ENCODE measurements at regions not wholly inside any gene's neighbourhood (a gene's known extent, or its start where the extent isn't known, plus 50 kb on each side); places are given as distances from the start of the nearest gene placed in this dataset.

DNA sequence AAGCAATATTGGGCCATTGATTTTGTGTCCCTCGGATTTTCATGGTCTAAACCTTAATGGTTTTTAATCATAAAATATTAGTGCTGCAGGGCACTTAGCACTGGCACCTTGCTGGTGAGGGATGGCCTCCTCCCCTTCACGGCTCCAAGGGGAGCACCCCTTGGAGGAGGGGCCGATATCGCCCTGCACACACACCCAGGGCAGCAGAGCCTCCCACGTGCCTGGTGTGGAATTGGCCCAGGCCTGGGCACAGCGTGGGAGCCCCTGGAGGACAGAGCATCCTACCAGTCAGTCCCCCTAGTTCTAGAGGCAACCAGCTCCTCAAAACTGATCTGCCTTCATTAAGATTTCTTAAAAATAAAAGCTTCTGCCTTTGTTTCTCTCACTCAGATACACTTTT is 90.7 kb upstream of the CSF3R start:
- DNase-seq (ENCODE audit: low read depth) = no peak
- in situ Hi-C loops (cut with HindIII; ENCODE audit: low pct_unique_long_range_greater_than_20kb, low sequenced_read_pairs) = no loop called here

- DNase-seq (ENCODE audit: low read depth) = no peak
- in situ Hi-C loops (cut with HindIII; ENCODE audit: low pct_unique_long_range_greater_than_20kb, low sequenced_read_pairs) = no loop called here
Measured at GRCh38 chr1:36572906-36573305, 90.2 kb upstream of the CSF3R start.

DNA sequence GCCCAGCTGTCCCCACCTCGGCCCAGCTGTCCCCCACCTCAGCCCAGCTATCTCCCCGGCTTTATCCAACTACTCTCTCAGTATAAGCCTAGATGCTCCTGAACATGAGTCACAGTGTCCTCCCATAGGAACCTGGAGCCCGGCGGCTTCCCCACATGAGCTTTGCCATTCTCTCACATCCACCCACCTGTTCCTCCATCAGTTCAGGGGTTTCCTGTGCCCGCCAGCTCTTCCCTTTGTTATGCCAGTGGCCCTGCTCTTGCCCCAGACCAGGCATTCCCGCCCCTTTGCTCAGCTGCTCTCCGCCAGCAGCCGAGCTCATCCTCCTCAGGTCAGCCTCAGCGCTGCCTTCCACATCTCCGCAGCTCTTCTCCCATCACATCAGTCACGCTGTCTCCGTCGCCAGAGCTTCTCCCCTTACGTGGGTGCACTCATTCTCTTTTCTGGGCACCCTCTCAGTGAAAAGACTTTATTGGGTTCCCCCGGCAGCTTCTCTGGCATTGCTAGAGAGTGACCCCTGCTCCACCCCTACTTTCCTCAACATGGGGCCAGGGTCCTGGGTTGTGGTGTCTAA is 89.5 kb upstream of the CSF3R start:
- no peak for DNase-seq (ENCODE audit: low read depth)
- in situ Hi-C loops (cut with HindIII; ENCODE audit: low pct_unique_long_range_greater_than_20kb, low sequenced_read_pairs) = no loop called here

- in situ Hi-C loops (cut with HindIII; ENCODE audit: low pct_unique_long_range_greater_than_20kb, low sequenced_read_pairs) = no loop called here
- DNase-seq (ENCODE audit: low read depth) = no peak
Measured at GRCh38 chr1:36571106-36571505, 88.4 kb upstream of the CSF3R start.

DNA sequence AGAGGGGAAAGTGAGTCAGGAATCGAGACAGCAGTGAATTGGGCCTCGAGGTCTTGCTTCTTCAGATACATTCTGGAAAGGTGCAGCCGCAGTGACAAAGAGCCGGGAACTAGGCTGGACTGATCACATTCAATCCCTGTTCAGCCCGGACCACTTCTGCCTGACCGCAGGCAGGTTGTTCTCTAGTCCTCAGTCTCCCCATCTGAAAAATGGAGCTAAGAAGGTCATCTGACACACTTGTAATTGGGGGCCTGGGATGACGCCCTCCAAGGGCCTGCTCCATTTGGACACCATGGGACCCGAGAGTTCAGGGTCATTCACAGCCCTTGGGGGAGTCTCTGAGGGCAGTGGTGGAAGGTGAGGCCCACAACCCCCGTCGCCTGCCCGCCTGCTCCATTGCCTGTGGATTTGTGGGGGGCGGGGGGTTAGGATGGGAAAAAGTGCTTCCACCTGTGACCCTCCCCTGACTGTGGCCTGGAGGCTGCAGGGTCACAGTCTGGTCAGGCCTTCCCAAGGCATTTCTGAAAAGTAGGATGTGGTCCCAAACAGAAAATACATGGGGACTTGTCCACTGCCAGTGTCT is 87.9 kb upstream of the CSF3R start:
- no peak for DNase-seq (ENCODE audit: low read depth)
- in situ Hi-C loops (cut with HindIII; ENCODE audit: low pct_unique_long_range_greater_than_20kb, low sequenced_read_pairs) = no loop called here

DNA sequence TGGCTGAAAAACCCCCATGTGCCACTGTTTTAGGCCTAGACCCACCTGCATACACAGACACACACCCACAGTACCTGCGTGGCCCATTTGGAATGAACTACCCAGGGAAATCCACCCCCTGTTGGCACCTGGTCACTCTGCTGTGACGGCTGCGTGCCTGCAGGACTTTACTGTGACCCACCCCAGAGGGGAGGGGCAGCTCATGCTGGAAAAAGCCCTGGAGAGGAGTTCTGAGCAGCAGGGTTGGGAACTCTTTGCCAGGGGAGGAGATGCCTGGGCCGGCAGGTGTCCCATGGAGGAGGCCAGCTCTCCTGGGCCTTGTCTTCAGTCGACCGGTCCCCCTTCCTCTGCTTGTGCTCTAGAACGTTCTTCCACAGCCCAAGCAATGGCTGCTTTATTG is 87.3 kb upstream of the CSF3R start:
- no peak for DNase-seq (ENCODE audit: low read depth)
- in situ Hi-C loops (cut with HindIII; ENCODE audit: low pct_unique_long_range_greater_than_20kb, low sequenced_read_pairs) = no loop called here

DNA sequence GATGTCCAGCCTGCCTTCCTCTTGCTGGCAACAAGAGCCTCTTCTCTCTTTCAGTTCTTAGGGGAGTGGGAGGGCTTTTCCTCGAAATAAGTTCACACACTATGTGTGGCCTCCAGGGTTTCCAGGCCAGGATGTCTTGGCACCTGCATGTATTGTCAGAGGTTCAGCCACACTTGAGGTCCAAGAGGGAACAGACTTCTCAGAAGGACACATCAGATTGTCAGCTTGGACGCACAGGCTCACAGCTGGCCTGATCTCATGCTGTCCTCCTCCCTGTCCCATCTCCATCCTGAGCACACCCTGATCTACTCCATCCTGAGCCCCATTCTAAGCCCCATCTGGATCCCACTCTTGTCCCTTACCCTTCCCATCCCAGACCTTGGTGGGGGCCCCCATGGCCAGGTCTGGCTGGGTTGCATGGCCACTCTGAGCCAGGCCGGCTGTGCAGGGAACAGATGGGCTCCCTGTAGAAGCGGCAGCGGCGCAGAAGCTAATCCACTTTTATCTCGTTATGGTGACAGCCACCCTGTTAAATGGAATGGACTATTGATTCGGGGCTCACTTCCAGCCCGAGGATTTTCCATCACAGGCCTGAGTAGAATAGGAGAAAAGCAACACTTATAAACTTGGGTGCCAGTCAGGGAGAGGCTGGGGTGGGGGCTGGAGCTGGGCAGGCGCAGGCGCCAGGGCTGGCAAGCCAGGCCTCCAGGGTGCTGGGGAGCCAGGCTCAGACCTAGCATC is 85.1 kb upstream of the CSF3R start:
- DNase-seq (ENCODE audit: low read depth) = no peak
- in situ Hi-C loops (cut with HindIII; ENCODE audit: low pct_unique_long_range_greater_than_20kb, low sequenced_read_pairs) = no loop called here

- in situ Hi-C loops (cut with HindIII; ENCODE audit: low pct_unique_long_range_greater_than_20kb, low sequenced_read_pairs) = no loop called here
- no peak for DNase-seq (ENCODE audit: low read depth)
Measured at GRCh38 chr1:36565576-36566501, 83.1 kb upstream of the CSF3R start.

DNA sequence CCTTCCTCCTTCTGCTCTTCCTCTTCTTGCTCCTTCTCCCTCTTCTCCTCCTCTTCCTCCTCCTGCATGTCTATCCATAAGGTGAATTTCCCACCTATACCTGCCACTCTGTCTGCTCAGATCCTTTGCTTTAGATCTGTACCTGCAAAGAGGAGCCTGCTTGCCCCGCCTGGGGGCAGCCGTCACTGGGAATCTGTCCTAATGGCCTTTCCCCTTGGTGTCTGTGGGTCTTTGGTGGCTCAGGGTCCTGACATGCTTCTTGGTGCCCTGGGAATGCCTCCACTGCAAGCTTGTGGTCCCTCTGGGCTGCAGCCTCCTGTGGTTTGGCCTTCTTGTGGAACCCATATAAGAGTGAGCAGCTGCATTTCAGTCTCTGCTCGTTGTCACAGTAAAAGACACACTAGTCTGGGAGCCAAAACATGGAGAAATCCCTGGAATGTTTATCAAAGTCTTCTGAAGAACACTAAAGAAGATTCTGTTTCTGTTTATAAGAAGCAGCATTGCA is 79.5 kb upstream of the CSF3R start:
- DNase-seq (ENCODE audit: low read depth) = no peak
- in situ Hi-C loops (cut with HindIII; ENCODE audit: low pct_unique_long_range_greater_than_20kb, low sequenced_read_pairs) = no loop called here

DNA sequence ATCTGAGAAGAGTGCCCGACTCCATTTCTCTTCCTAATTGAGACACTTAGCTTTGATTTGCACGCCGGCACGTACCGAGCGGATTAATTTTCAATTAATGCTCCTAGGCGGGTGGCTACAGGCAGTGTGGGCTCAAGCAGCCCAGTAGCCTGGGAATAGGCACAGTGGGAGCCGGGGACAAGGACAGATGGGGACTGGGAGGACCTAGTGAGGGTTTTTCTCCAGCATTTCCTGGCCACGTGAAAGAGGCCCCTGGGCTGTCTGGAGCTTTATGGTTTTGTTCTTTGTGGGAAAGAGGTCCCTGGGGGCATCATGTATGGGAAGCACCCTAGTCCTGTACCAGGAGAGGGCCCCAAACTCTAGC is 78.6 kb upstream of the CSF3R start:
- in situ Hi-C loops (cut with HindIII; ENCODE audit: low pct_unique_long_range_greater_than_20kb, low sequenced_read_pairs) = no loop called here
- no peak for DNase-seq (ENCODE audit: low read depth)

DNA sequence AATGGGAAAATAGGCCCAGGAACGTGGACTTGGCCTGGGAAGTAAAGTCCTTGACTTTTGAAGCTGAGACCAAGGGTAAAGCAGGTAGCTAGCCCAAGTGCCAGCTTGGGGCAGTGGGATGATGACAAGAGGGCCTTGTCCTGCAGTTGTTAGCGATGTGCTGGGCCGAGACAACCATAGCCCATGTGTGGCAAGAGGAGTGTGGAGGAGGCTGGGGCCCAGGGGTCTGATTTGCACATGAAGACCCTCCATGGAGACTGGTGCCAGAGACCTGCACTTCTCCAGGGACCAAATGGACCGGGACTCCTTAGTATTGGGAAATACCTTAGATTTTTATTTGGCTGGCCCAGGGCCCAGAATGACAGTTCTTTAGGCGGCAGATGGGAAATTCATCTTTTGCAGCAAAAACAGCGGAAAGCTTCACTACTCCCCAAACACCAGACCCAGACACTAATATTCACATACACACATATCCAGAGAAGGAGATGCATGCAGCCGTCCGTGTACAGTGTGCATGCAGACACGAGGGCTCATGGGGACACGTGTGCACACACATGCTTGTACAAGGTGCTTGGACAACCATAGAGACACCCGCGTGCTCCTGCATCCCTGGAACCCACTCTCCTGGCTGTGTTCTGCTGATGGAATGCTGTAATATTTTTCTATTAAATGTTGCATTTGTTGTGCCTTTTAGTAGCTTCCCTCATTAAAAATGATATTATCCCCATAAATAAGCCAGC is 78.1 kb upstream of the CSF3R start:
- no peak for DNase-seq (ENCODE audit: low read depth)
- in situ Hi-C loops (cut with HindIII; ENCODE audit: low pct_unique_long_range_greater_than_20kb, low sequenced_read_pairs) = no loop called here

DNA sequence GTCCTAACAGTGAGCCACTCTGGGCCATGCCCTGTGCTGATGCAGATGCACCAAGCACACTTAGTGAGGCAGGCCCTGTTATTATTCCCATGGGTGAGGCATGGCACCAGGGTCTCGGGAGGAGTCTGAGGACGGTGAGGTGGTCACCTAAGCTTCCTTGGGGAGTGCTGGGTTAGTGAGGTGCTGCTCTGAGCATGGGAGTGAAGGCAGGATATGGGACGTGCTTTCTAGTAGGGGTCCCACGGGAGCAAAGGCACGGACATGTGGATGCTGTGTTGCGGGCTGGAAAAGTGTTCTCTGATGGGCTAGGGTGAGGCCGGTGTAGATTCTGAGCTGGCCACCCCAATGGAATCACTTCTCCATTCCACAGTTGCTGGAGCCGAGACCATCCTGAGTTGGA is 77.5 kb upstream of the CSF3R start:
- no peak for DNase-seq (ENCODE audit: low read depth)
- in situ Hi-C loops (cut with HindIII; ENCODE audit: low pct_unique_long_range_greater_than_20kb, low sequenced_read_pairs) = no loop called here

DNA sequence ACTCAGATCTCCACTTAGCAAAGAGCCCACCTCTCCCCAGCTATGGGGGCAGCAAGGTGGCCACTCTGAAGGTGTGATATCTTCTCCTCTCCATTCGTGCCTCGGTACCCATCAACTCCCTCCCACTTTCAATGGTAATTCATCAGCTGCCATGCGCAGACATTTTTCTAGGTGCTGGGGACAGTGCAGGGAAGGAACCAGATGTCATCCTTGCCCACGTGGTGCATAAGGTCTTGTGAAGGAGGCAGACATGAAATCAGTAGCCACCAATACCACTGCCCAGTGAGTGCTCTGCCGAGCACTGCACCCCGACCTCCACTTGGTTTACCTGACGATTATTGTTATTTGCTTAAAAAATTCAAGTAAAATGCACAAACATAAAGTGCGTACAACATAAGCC is 76.3 kb upstream of the CSF3R start:
- no peak for DNase-seq (ENCODE audit: low read depth)
- in situ Hi-C loops (cut with HindIII; ENCODE audit: low pct_unique_long_range_greater_than_20kb, low sequenced_read_pairs) = no loop called here

DNA sequence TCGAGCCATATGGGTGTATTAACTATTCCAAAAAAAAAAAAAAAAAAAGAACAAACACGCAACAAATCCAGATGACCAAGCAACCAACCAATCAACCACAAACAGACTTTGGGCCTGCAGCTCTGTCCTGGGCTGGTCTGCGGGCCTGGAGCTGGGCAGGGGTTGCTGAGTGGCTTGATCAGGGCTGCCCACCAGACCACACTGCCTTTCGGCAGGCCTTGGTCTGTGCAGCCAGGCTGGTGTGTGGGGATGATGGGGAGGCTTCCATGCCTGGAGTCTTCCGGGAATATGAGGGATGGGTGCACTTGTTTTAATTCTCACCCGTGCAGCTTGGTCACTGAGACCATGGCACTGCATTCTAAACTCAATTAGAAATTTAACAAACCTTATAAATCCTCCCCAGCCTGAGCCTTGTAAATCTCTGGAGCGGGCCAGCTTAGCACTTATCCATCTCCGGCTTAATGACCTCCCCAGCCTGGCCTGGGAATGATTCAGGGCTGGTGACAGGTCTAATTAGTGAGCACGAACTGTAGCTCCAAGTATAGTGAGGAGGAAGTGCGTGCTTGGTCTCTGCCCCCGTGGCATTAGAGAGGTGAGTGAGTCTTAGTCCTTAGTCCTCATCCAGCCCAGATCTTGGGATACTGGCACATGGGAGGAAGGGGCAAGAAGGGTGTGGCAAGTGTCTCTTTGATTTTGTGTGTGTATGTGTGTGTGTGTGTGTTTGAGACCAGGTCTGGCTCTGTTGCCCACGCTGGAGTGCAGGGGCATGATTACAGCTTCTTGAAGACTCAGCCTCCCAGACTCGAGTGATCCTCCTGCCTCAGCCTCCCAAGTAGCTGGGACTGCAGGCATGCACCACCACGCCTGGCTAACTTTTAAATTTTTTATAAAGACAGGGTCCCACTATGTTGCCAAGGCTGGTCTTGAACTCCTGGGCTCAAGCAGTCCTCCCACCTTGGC is 74.6 kb upstream of the CSF3R start:
- in situ Hi-C loops (cut with HindIII; ENCODE audit: low pct_unique_long_range_greater_than_20kb, low sequenced_read_pairs) = no loop called here
- DNase-seq (ENCODE audit: low read depth) = no peak

DNA sequence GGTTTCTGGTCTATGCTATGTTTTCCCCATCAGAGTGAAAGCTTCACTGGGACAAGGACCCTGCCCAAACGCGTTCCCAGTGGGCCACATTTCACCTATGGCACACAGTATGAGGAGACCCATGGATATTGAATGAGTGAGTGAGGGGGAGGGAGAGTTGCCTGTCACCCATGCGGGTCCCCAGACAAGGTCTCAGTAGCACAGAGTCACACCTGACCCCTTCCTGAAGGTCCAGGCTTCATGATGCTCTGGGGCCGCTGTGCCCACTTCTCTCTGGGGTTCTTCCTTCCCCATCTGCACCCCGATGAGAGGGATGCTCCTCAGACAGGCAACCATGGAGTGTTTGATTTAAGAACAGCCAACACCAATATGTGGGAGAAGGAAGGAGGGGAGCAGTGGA is 72.3 kb upstream of the CSF3R start:
- no peak for DNase-seq (ENCODE audit: low read depth)
- in situ Hi-C loops (cut with HindIII; ENCODE audit: low pct_unique_long_range_greater_than_20kb, low sequenced_read_pairs) = no loop called here

GRCh38 chr1:36554323-36554628 is 71.6 kb upstream of the CSF3R start:
- in situ Hi-C loops (cut with HindIII; ENCODE audit: low pct_unique_long_range_greater_than_20kb, low sequenced_read_pairs) = no loop called here
- DNase-seq (ENCODE audit: low read depth) = no peak

DNA sequence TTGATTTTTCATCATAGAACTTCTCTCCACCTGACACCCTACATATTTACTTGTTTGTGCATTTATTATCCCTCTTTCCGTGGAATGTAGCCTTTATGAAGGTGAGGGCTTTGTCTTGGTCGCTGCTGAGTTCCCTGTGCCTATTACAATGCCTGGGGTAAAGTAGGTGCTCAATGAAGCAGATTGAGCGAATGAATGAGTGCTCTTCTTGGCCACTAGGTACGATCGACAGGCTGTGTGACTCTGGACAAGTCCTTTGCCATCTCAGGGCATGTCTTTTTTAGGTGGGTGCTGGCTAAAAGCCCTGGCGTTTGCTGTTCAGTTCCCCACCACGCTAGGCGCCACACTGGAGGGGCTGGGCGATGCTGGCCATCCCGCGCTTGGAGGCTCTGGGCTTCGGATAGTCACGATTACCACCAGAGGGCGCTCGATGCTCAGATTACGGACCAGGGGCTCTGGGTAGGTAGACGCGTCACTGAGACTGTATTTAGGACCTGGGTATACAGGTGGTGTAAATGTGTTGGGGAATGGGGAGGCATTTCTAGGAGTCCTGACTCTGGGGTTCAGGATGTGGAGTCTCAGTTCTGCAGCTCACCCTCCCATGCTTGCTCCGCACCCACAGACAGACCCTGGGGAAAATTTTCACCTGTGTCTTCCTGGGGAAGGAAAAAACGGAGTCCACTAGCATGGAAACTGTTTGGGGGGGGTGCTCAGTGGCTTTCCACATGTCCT is 71.0 kb upstream of the CSF3R start:
- DNase-seq (ENCODE audit: low read depth) = peak; percentile 22
- in situ Hi-C loops (cut with HindIII; ENCODE audit: low pct_unique_long_range_greater_than_20kb, low sequenced_read_pairs) = no loop called here
